Naive thymus-derived CD4-positive, alpha-beta T cell (primary cell): ENCODE measurements at regions not wholly inside any gene's neighbourhood (a gene's known extent, or its start where the extent isn't known, plus 50 kb on each side); places are given as distances from the start of the nearest gene placed in this dataset.

Experiments used
- ATAC-seq: fragments of 150-1000 bp; cut with Tn5 transposase; 2 replicates; pipeline ENCODE4 v1.10.0; 2021; ENCODE audit warnings: mild to moderate bottlenecking, moderate library complexity
- CTCF ChIA-PET: fragments of 350-600 bp; sonication (Branson Sonifier 250); formaldehyde crosslinking; loops from one replicate; lab custom pipeline; 2021; ENCODE audit warnings: antibody characterized with exemption; lab: Charles Lee
- POLR2A ChIA-PET: fragments of 350-600 bp; sonication (Branson Sonifier 250); formaldehyde crosslinking; loops from one replicate; lab custom pipeline; 2021; ENCODE audit warnings: antibody characterized with exemption, inconsistent platforms; lab: Charles Lee
- DNase-seq, 9 donors: peaks; one replicate each; pipeline versions ENCODE4 v3.0.0 to v3.0.0-alpha.2; 2020 to 2022; ENCODE audit warnings: mixed read lengths in 1 of 9
- H3K27ac ChIP-seq: one replicate; pipeline ENCODE4 v1.7.0; 2013; ENCODE audit warnings: mild to moderate bottlenecking, low read depth, low read length, moderate library complexity
- H3K27me3 ChIP-seq, 2 donors: one replicate each; pipeline ENCODE4 v1.7.0; 2013; ENCODE audit warnings: low read length in 2 of 2, mild to moderate bottlenecking in 2 of 2, moderate library complexity in 2 of 2; ENCODE audit not compliant: control insufficient read depth in 2 of 2, insufficient read depth in 2 of 2
- H3K36me3 ChIP-seq, 3 experiments: 1 replicate in 2 of 3; 2 replicates in 1 of 3; pipeline ENCODE4 v1.7.0; 2013; ENCODE audit warnings: low read length in 3 of 3, mild to moderate bottlenecking in 3 of 3, moderate library complexity in 1 of 3; ENCODE audit not compliant: insufficient read depth in 3 of 3, control insufficient read depth in 2 of 3
- H3K4me1 ChIP-seq, 2 donors: one replicate each; pipeline ENCODE4 v1.7.0; 2013; ENCODE audit warnings: low read length in 2 of 2, mild to moderate bottlenecking in 2 of 2, moderate library complexity in 1 of 2; ENCODE audit not compliant: control insufficient read depth in 2 of 2, insufficient read depth in 2 of 2
- H3K4me3 ChIP-seq: 2 replicates; pipeline ENCODE4 v1.7.0; 2013; ENCODE audit warnings: mild to moderate bottlenecking, low read length
- H3K9me3 ChIP-seq, 3 experiments: 1 replicate in 2 of 3; 2 replicates in 1 of 3; pipeline ENCODE4 v1.7.0; 2013; ENCODE audit warnings: low read length in 3 of 3; ENCODE audit not compliant: control insufficient read depth in 2 of 3
- H3K27ac Mint-ChIP-seq, 9 donors: one replicate each; pipeline ENCODE4 v1.8.0; 2020 to 2022; ENCODE audit warnings: mixed read lengths in 9 of 9, mild to moderate bottlenecking in 8 of 9, moderate library complexity in 5 of 9, inconsistent platforms in 2 of 9
- H3K27me3 Mint-ChIP-seq, 5 donors: one replicate each; pipeline ENCODE4 v1.8.0; 2021 to 2022; ENCODE audit warnings: mixed read lengths in 5 of 5, mild to moderate bottlenecking in 1 of 5
- H3K36me3 Mint-ChIP-seq, 5 donors: one replicate each; pipeline ENCODE4 v1.8.0; 2020 to 2022; ENCODE audit warnings: mixed read lengths in 5 of 5, mild to moderate bottlenecking in 3 of 5, inconsistent platforms in 1 of 5
- H3K4me1 Mint-ChIP-seq, 7 donors: one replicate each; pipeline ENCODE4 v1.8.0; 2020 to 2022; ENCODE audit warnings: mixed read lengths in 7 of 7, mild to moderate bottlenecking in 3 of 7, inconsistent platforms in 1 of 7
- H3K4me3 Mint-ChIP-seq, 10 donors: one replicate each; pipeline ENCODE4 v1.8.0; 2020 to 2022; ENCODE audit warnings: mild to moderate bottlenecking in 10 of 10, mixed read lengths in 10 of 10, moderate library complexity in 6 of 10, inconsistent platforms in 2 of 10
- H3K9me3 Mint-ChIP-seq, 11 donors: one replicate each; pipeline ENCODE4 v1.8.0; 2020 to 2022; ENCODE audit warnings: mixed read lengths in 11 of 11, mild to moderate bottlenecking in 4 of 11, inconsistent platforms in 1 of 11, moderate library complexity in 1 of 11
- intact Hi-C, 2 donors: fragments of 100-400 bp; cut with micrococcal nuclease; formaldehyde crosslinking; loops; one replicate each; pipeline ENCODE4 v1.15.1; 2023

GRCh38 chr2:145723872-145724271 is 1204.0 kb upstream of the ZEB2 start:
- H3K36me3 ChIP-seq, result no peaks in the 10 kb centered on the region
- H3K27me3 ChIP-seq, result no peaks in the 10 kb centered on the region
- H3K4me1 ChIP-seq, result no peaks in the 10 kb centered on the region
- ATAC-seq, result peak; percentile 31
- H3K27ac Mint-ChIP-seq, result no peak overlapping the region
- H3K4me3 Mint-ChIP-seq, result no peak overlapping the region
- POLR2A ChIA-PET, result no interaction called here
- CTCF ChIA-PET, result no interaction called here
- H3K27ac ChIP-seq, result no peak overlapping the region
- peaks cover 0 to 10% (median 0%) of the 10 kb centered on the region in 11 donors for H3K9me3 Mint-ChIP-seq
- intact Hi-C loops, result no loop called here
- no peaks in the 10 kb centered on the region for H3K4me1 Mint-ChIP-seq
- no peak overlapping the region for H3K4me3 ChIP-seq
- H3K9me3 ChIP-seq, result no peaks in the 10 kb centered on the region
- DNase-seq, result no peak
- H3K27me3 Mint-ChIP-seq, result no peaks in the 10 kb centered on the region
- H3K36me3 Mint-ChIP-seq, result no peaks in the 10 kb centered on the region

GRCh38 chr2:145721681-145722080 is 1201.8 kb upstream of the ZEB2 start:
- Histone ChIP-seq H3K4me1 (no peaks in the 10 kb centered on the region), H3K9me3 (no peaks in the 10 kb centered on the region), H3K27me3 (no peaks in the 10 kb centered on the region), H3K4me3 (no peak overlapping the region), H3K27ac (no peak overlapping the region), H3K36me3 (no peaks in the 10 kb centered on the region)
- Mint-ChIP-seq H3K27ac (no peak overlapping the region), H3K27me3 (no peaks in the 10 kb centered on the region), H3K9me3 (peaks cover 0 to 4% (median 0%) of the 10 kb centered on the region in 11 donors), H3K36me3 (no peaks in the 10 kb centered on the region), H3K4me3 (no peak overlapping the region), H3K4me1 (no peaks in the 10 kb centered on the region)
- intact Hi-C loops, result no loop called here
- DNase-seq, result no peak
- ATAC-seq, result no peak
- ChIA-PET CTCF (no interaction called here), POLR2A (no interaction called here)

DNA sequence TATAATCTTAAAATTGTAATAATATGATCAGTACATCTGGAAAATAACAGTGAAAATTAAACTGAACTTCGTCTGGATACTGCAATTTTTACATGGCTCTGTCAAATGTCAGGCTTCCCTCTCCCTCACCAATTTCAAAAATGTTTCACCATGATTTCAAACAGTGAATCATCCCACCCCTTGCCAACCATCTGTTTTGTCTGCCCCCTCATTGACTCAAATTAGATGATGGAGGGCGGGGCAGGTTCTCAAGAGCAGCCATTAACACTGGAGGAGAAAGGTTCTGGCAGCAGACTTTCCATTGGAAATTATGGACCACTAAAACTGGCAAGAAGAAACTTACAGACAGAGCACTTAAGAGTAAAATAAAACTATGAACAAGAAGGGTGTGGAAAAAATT is 1195.7 kb upstream of the ZEB2 start:
- Mint-ChIP-seq H3K27ac (no peak overlapping the region), H3K27me3 (no peaks in the 10 kb centered on the region), H3K4me3 (no peak overlapping the region), H3K4me1 (no peaks in the 10 kb centered on the region), H3K36me3 (no peaks in the 10 kb centered on the region), H3K9me3 (peaks cover 0 to 9% (median 0%) of the 10 kb centered on the region in 11 donors)
- Histone ChIP-seq H3K4me1 (no peaks in the 10 kb centered on the region), H3K36me3 (no peaks in the 10 kb centered on the region), H3K27me3 (no peaks in the 10 kb centered on the region), H3K4me3 (no peak overlapping the region), H3K27ac (no peak overlapping the region), H3K9me3 (no peaks in the 10 kb centered on the region)
- intact Hi-C loops, result no loop called here
- ATAC-seq (no peak), DNase-seq (no peak)
- CTCF ChIA-PET, result no interaction called here
- POLR2A ChIA-PET, result no interaction called here

- intact Hi-C loops, result no loop called here
- Mint-ChIP-seq H3K27me3 (no peaks in the 10 kb centered on the region), H3K4me1 (no peaks in the 10 kb centered on the region), H3K9me3 (peaks cover 0 to 30% (median 4%) of the 10 kb centered on the region in 11 donors), H3K27ac (no peak overlapping the region), H3K4me3 (no peak overlapping the region), H3K36me3 (no peaks in the 10 kb centered on the region)
- no peaks in the 10 kb centered on the region for H3K4me1 ChIP-seq
- H3K9me3 ChIP-seq, result no peaks in the 10 kb centered on the region
- no peak overlapping the region for H3K27ac ChIP-seq
- no peak overlapping the region for H3K4me3 ChIP-seq
- CTCF ChIA-PET, result no interaction called here
- ATAC-seq (no peak), DNase-seq (no peak)
- no peaks in the 10 kb centered on the region for H3K27me3 ChIP-seq
- H3K36me3 ChIP-seq, result no peaks in the 10 kb centered on the region
- POLR2A ChIA-PET, result no interaction called here
Observed at GRCh38 chr2:145710303-145710702, 1190.4 kb upstream of the ZEB2 start.

GRCh38 chr2:145702305-145702704 is 1182.4 kb upstream of the ZEB2 start:
- ChIA-PET POLR2A (no interaction called here), CTCF (no interaction called here)
- H3K27me3 ChIP-seq, result no peaks in the 10 kb centered on the region

DNA sequence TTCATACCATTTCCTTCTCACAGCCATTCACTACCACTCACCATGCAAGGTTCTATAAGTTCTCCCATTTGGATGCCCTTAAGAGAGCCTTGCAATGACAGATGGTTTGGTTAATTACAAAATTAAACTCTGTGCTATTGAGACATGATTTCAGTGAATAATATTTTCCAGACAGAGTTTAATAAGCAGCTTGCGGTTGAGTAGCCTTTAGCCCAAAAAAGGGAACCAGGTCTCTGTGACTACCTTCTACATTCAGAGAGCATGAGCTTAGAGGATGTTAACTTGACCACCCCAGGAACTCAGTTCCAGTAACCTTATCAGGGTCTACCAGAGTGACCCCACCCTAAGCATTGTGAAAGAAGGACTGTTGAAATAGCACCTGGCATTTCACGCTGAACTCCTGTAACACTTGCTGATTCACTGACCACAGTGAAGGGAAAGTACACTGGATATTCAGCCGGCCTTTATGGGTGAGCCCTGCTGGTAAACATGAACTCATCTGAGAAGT is 1173.1 kb upstream of the ZEB2 start:
- no peaks in the 10 kb centered on the region for H3K9me3 ChIP-seq
- Mint-ChIP-seq H3K36me3 (no peaks in the 10 kb centered on the region), H3K4me1 (no peaks in the 10 kb centered on the region), H3K4me3 (no peak overlapping the region), H3K9me3 (peaks cover 0 to 3% (median 0%) of the 10 kb centered on the region in 11 donors), H3K27ac (no peak overlapping the region), H3K27me3 (no peaks in the 10 kb centered on the region)
- H3K27me3 ChIP-seq, result no peaks in the 10 kb centered on the region
- no peak overlapping the region for H3K4me3 ChIP-seq
- POLR2A ChIA-PET, result no interaction called here
- ATAC-seq (peak; percentile 95), DNase-seq (no peak)
- no peaks in the 10 kb centered on the region for H3K36me3 ChIP-seq
- H3K4me1 ChIP-seq, result no peaks in the 10 kb centered on the region
- CTCF ChIA-PET, result no interaction called here
- H3K27ac ChIP-seq, result no peak overlapping the region
- intact Hi-C loops, result no loop called here

More at GRCh38 chr2:145702305-145702704, 1182.4 kb upstream of the ZEB2 start:
- no peak overlapping the region for H3K27ac ChIP-seq
- H3K4me1 Mint-ChIP-seq, result no peaks in the 10 kb centered on the region
- H3K4me3 ChIP-seq, result no peak overlapping the region
- DNase-seq (no peak), ATAC-seq (no peak)
- H3K9me3 Mint-ChIP-seq, result peaks cover 0 to 28% (median 5%) of the 10 kb centered on the region in 11 donors
- intact Hi-C loops, result no loop called here
- H3K9me3 ChIP-seq, result no peaks in the 10 kb centered on the region
- H3K36me3 ChIP-seq, result no peaks in the 10 kb centered on the region
- no peaks in the 10 kb centered on the region for H3K27me3 Mint-ChIP-seq
- H3K36me3 Mint-ChIP-seq, result no peaks in the 10 kb centered on the region
- H3K27ac Mint-ChIP-seq, result no peak overlapping the region
- H3K4me3 Mint-ChIP-seq, result no peak overlapping the region
- no peaks in the 10 kb centered on the region for H3K4me1 ChIP-seq

DNA sequence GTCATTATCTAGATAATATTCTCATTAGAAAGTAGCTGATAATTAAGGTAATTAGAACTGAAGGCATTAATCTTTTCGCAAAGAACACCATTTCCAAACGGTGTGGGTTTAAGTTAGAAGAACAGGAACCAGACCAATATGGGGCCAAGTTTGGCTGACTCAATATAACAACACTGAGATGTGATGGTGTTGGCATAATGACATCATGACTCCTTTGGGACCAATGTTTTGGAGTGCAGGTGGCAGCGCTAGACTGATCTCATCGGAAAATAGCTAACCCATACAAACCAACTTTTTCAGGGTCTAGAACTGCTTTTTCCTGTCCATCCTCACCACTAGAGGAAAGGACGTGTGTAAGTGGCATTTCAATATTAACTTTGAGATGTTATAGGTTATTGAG is 1171.7 kb upstream of the ZEB2 start:
- Mint-ChIP-seq H3K4me3 (no peak overlapping the region), H3K4me1 (no peaks in the 10 kb centered on the region), H3K27me3 (no peaks in the 10 kb centered on the region), H3K27ac (no peak overlapping the region), H3K9me3 (no peaks in the 10 kb centered on the region), H3K36me3 (no peaks in the 10 kb centered on the region)
- no peaks in the 10 kb centered on the region for H3K9me3 ChIP-seq
- no peaks in the 10 kb centered on the region for H3K36me3 ChIP-seq
- H3K4me3 ChIP-seq, result no peak overlapping the region
- DNase-seq, result no peak
- ChIA-PET CTCF (no interaction called here), POLR2A (no interaction called here)
- no peaks in the 10 kb centered on the region for H3K27me3 ChIP-seq
- H3K27ac ChIP-seq, result no peak overlapping the region
- ATAC-seq, result no peak
- H3K4me1 ChIP-seq, result no peaks in the 10 kb centered on the region
- intact Hi-C loops, result no loop called here
